GM21515 (cell line): ENCODE measurements at regions not wholly inside any gene's neighbourhood (a gene's known extent, or its start where the extent isn't known, plus 50 kb on each side); places are given as distances from the start of the nearest gene placed in this dataset.
"Not testable (repeated sequence)": the region's sequence is repeated elsewhere in the genome, so short reads cannot be mapped to it uniquely, and the experiment has no call there.

Experiments
- ATAC-seq: cut with Tn5 transposase; IDR thresholded peaks from one replicate; pipeline ENCODE4 v1.9.1; 2021; ENCODE audit not compliant: unreplicated experiment

DNA sequence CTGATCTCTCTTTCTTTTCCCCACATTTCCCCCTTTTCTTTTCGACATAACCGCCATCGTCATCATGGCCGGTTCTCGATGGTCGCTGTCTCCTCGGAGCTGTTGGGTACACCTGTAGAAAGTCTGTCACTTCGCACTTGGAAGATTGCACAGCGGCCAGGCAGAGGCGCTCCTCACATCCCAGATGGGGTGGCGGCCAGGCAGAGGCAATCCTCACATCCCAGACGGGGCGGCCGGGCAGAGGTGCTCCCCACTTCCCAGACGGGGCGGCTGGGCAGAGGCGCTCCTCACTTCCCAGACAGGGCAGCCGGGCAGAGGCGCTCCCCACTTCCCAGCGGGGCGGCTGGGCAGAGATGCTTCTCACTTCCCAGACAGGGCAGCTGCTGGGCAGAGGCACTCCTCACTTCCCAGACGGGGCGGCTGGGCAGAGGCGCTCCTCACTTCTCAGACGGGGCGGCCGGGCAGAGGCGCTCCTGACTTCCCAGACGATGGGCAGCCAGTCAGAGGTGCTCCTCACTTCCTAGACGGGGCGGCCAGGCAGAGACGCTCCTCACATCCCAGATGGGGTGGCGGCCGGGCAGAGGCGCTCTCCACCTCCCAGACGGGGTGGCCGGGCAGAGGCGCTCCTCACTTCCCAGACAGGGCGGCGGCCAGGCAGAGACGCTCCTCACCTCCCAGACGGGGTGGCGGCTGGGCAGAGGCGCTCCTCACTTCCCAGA, 110.7 kb downstream of the C5orf15 start:
- not testable (repeated sequence) for ATAC-seq

DNA sequence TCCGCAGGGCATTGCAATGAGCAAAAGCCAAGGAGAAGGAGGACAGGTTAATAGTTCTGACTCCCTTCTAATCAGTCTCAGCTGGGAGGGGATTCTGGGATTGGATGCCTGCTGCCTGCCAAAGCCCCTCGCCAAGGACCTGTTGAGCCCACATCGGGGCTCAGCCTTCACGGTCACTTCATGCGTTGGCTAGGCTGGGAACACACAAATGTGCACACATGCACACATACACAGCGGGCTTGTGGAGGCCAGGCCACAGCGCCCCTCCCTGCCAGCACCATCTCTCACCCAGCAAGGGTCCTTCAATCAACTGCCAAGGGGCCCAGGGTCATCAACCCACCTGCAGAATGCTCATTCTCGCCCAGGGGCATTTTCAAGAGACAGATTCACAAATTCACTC, 113.9 kb downstream of the C5orf15 start:
- ATAC-seq = no peak

DNA sequence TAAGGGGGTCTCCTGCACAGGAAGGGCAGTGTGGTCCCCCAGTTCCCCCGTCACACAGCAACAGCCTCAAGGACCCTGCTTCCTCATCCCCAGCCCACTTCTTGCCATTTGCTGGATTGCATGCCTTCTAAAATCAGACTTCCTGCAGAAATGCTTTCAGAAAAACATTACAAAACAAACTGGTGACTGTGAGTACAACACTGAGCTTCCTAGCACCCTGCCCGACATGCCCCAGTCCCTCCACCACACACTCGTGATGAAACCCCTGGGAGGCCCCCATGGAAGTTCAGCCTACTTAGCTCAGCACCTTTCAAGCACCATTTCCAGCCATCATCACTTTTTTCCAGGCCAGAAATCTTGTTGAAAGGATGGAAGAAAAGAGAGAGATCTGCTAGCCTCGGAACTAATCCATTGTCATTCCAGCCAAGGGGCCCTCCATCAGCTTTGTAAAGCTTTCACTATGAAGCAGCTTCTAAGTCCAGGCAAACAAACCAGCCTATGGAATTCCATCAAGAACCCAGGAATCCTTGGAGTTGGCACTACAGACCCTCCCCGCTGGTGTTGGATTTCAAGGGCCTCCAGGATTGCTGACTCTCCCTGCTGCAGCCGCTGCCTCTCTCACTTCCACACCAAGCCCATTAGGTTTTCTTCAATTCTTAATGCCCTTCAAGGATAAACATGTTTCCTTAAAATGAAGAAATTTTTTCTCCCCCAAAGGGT, 114.6 kb downstream of the C5orf15 start:
- ATAC-seq = no peak

GRCh38 chr5:133851521-133851920, 116.9 kb downstream of the C5orf15 start:
- no peak for ATAC-seq

DNA sequence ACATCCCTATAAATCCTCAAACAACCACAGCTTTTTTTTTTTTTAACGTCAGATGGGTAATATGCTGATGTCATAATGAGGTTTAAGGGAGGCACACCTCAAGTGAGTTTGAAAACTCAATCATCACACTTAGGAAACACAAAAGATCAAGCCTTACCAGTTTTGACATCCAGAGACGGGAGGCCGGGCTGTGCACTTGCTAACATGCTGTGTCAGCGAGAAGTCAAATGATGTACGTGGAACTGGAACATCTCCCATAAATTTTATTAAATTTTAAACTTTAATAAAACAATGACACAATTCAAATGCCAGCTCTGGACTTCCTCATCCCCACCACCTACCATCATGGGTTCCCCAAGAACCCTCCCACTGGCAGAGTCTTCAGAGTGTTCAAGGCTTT, 117.6 kb downstream of the C5orf15 start:
- ATAC-seq = no peak

DNA sequence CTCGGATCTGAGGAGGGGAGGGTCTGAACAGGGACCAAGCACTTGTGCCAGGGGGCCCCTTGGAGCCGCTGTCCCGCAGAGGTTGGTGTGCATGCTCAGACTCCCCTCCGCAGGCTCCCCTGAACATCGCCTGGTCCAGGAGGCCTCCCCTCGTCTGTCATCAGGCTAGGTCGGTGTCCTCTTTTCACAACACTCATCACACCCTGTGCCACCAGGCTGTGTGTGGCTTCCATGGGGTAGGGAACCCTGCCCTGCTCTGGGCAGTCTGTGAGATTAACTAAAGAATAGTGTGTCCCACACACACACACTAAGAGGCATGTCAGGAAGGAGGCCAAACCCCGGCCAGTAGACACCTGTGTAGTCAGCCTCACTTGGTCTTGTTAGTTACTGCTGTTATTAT, 119.3 kb downstream of the C5orf15 start:
- no peak for ATAC-seq

DNA sequence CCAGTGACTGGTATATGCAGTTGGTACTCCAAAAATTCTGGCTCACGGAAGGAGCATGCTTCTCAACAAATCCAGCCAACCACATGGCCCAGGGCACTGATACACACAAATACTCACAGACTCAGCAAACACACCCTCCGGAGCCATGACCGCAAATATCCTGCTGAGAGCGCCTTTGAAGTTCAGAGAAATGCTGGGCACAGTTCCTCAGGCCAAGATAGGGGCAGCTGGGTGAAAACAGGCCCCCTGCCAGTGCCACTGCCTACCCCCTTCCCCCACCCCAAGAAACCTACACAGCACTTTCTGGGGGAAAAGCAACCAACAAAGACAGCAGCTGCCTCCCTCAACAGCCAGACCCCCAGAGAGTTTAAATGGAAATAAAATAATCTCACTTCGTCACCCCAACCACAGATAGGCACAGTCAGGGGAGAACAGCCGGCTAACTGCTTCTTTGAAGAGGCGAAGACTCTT, 120.0 kb downstream of the C5orf15 start:
- no peak for ATAC-seq

DNA sequence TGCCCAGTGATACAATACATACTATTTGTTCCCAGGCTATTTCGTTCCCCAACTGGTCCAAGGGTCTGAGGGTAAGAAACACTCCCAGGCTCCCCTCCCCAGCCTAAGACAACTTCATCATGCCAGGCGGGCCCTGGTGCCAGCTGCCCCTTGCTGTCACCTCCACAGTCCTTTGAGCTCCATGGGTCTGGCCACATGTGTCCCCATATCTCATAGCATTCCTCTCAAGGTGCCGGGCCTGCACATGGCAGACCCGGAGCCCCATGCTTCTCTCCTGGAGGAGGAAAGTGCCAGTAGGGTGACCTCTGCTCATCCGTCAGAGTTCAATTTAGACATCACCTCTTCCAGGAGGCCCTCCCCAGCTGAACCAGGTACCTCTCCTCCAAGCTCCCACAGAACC, 120.5 kb downstream of the C5orf15 start:
- ATAC-seq = no peak

- ATAC-seq = no peak
Measured at GRCh38 chr5:133847301-133847700, 121.1 kb downstream of the C5orf15 start.

- peak; percentile 60 for ATAC-seq
Measured at GRCh38 chr5:133846478-133847226, 121.8 kb downstream of the C5orf15 start.

GRCh38 chr5:133845271-133845670, 123.2 kb downstream of the C5orf15 start:
- ATAC-seq = no peak

DNA sequence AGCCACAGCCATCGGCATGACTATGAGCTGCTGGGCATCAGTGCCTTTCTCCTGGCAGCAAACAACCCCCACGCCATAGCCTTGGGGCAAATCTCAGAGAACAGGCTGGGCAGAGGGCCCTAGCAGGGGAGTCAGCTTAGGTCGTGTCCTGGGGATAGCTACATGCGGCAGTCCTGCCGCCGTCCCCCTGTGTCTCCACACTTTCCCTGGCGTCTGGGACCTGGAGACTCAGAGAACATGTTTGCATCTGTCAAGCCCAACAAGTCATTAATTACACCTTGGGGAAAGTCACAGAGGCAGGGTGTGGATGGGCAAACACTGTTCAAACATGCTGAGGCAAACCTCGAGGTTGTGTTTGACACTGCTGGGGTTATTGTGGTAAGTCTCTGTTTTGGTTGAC, 123.6 kb downstream of the C5orf15 start:
- ATAC-seq = no peak

GRCh38 chr5:133843911-133844310, 124.5 kb downstream of the C5orf15 start:
- ATAC-seq = no peak

DNA sequence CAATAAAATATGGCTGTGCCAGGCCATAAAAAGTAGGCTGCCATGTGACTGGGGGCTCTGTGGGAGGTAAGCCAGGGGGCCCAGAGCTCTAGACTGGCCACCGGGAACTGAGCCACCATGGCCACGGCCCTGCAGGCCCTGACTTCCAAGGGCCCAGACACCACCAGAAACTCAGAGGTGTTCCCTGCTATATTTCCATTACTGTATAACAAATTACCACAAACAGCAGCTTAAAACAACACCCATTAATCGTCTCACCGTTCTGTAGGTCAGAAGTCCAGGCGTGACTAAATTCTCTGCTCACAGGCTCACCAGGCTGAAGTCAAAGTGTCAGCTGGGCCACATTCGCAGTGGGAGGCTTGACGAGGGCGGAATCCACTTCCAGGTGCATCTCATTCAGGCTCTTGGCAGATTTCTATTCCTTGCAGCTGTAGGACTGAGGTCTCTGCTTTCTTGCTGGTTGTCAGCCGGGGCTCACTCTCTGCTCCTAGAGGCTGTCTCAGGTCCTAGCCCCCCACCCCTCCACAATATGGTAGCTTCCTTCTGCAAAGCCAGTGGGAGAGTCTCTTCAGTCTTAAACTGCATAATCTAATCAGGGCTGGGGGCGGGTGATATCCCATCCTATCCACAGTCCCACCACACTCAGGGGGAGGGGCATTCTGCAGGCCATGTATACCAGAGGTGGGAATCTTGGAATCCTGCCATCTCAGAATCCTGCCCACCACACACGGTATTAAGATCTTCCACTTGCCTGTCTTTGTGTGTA, 125.4 kb downstream of the C5orf15 start:
- ATAC-seq = no peak

DNA sequence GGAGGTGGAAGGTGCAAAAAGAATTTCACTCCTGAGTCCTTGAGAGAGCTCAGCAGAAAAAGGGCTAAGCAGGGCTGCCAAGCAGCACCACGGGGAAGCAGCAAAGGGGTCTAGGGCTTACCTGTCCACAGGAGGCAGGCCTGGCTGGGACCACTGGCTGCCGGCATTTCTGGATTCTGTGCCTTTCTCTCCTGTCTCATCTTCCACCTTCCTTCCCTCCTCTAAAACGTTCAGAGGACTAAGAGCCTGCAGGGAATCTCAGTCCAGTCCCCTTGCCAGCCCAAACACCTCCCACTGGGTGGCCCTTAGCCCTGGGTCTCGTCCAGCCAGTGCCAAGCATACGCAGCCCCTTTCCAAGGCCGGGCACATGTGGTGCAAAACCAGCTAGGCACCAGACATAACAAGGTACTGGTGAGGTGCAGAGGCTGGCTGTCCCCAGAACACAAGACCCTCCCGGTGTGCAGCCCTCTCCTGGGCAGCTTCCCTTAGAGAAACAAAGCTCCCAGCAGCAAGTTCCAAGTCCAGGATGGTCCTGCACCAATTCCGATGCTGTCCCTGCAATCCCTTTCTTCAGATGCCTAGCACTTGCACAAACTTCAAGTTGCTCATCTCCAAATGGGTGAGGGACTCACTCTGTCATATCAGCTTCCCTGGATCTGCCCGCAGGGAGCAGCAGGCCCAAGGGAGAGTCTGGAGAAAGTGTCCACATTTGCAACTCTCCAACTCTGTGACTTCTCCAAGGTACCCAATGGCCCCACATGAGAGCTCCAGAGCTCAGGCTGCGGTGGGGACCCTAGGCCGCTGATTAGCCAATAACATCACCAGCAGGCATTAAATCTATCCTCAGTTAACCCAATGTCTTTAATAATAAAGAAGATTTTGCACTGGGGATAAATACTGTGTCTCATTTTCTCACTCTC, 126.3 kb downstream of the C5orf15 start:
- ATAC-seq = no peak

GRCh38 chr5:133840168-133840567, 128.3 kb downstream of the C5orf15 start:
- ATAC-seq = no peak

DNA sequence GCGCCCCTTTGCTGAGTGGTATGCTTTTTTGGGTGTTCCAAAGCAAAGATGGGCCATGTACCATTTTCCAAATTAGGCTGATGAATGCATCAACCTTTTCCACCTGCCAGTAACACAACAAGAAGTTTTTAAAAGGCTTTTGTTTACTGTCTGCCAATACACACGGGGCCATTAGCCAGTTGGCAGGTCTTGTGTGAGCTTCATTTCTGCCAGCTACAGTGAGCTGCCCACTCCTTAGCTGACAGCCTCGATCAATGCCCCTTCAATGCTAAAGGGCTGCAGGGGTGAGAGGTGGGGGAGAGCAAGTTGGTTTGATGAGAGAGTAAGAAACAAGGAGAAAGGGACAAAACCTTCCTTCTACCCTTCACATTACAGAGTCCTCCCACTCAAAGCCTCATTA, 128.7 kb downstream of the C5orf15 start:
- ATAC-seq = no peak

DNA sequence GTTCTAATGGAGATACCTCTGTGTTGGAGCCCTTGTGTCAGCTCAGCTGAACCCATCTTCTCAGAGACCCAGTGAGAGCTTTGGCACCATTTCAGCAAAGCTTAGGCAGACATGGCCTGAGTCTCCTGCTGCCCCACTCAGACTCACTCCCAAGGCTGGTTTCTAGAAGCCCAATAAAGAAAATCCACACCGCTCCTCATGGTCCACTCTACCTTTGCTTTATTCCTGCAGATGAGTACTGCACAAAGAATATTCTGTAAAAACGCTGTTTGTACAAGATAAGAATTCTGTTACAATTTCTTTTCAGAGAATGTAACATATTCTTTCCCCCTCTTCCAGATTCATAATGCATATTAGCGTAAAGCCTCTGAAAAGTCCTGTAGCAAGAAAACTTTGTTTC, 129.3 kb downstream of the C5orf15 start:
- no peak for ATAC-seq

DNA sequence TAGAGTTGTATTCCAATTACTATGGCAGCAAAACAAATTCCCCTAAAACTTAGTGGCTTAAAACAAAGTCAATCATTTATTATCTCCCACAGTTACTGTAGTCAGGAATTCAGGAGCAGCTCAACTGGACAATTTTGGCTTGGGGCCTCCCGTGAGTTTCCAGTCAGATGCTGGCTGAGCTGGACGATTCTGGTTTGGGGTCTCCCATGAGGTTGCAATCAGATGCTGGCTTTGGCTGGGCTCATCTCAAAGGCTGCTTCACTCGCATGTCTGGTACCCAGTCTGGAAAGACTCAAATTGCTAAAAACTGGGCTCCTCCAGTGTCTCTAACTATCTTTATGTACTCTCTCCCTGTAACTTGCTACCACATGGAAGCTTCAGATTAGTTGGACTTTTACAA, 130.1 kb downstream of the C5orf15 start:
- ATAC-seq = no peak
